Muscle of leg (tissue), 3 donors: ENCODE measurements at regions not wholly inside any gene's neighbourhood (a gene's known extent, or its start where the extent isn't known, plus 50 kb on each side); places are given as distances from the start of the nearest gene placed in this dataset.

Source experiments
- DNase-seq: peaks from one replicate; pipeline ENCODE4 v3.0.0; 2013
- H3K27ac ChIP-seq: one replicate; pipeline ENCODE4 v1.5.1; 2013; ENCODE audit warnings: mild to moderate bottlenecking, low read length, control low read depth
- H3K27me3 ChIP-seq: one replicate; pipeline ENCODE4 v1.6.1; 2013; ENCODE audit warnings: low read length; ENCODE audit not compliant: control insufficient read depth, insufficient read depth
- H3K36me3 ChIP-seq: one replicate; pipeline ENCODE4 v1.6.1; 2013; ENCODE audit warnings: low read length; ENCODE audit not compliant: control insufficient read depth, insufficient read depth
- H3K4me1 ChIP-seq: one replicate; pipeline ENCODE4 v1.6.1; 2013; ENCODE audit warnings: low read length; ENCODE audit not compliant: control insufficient read depth, insufficient read depth
- H3K4me3 ChIP-seq: one replicate; pipeline ENCODE4 v1.5.1; 2013; ENCODE audit warnings: low read length, control low read depth
- H3K9me3 ChIP-seq: replicated peaks from 2 replicates; pipeline ENCODE4 v1.6.1; 2013; ENCODE audit warnings: low read depth, low read length; ENCODE audit not compliant: control insufficient read depth
- WGBS: methylation state at CpG from one replicate; pipeline ENCODE4 v1.1.5; 2013; ENCODE audit warnings: missing lambda C conversion rate; ENCODE audit not compliant: insufficient coverage; 5-methylcytosine and 5-hydroxymethylcytosine counted together

DNA sequence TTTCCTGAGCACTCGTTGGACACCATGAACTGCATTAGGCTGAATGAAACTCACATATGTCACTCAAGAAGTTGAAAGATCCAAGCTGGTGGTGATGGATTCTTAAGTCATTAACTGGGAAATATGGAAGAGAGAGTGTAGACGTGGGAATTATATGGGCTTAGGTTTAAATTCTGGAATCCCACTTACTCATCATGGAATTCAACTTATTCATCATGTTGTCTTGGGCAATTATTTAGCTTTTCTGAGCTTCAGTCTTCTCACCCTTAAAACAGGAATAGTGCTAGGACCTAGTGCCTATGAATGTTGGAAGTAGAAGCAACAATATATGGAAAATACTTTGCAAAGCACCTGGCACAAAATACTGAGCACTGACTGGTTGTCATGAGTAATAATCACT is 292.4 kb upstream of the TBX3 start:
- no peak overlapping the region for H3K4me3 ChIP-seq
- H3K36me3 ChIP-seq = no peaks in the 10 kb centered on the region
- no peaks in the 10 kb centered on the region for H3K27me3 ChIP-seq
- no peak for DNase-seq
- H3K9me3 ChIP-seq = no peaks in the 10 kb centered on the region
- peaks cover 3% of the 10 kb centered on the region for H3K4me1 ChIP-seq
- WGBS = no CpG with 5 or more reads among the region's 2 CpGs
- no peak overlapping the region for H3K27ac ChIP-seq

DNA sequence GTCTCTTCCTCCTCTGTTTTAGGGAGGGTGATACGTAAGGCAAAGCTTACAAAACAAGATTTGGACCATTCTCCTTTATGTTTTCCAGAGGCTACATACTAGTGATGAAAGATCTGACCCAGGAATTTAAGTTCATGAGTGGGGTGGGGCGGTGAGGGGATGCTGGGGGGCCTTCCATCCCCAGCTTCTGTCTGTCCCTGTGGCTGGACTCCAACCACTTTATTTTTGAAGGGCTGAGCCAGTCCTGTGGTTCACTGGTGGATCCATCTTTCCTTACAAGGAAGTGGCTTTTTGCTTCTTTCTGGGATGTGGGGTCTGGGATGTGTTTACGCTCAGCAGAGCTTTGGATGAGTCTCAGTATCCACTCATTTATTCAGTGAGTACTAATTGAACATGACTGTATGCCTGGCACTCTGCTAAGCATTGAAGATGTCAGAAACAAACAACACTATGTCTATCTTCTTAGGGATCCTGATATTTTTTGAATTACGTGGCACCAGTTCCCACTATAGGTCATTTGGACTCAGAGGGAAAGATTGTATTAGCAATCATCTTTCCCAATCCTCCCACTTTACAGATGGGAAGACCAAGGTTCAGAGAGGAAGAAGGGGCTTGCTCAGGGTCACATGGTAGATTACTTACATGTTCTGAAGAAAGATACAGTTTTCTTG is 291.8 kb upstream of the TBX3 start:
- peak overlapping the region; percentile 38 for H3K27ac ChIP-seq
- DNase-seq = peak; percentile 93
- H3K4me1 ChIP-seq = peaks cover 3% of the 10 kb centered on the region
- H3K9me3 ChIP-seq = no peaks in the 10 kb centered on the region
- H3K36me3 ChIP-seq = no peaks in the 10 kb centered on the region
- no peaks in the 10 kb centered on the region for H3K27me3 ChIP-seq
- WGBS = no CpG with 5 or more reads among the region's 4 CpGs
- no peak overlapping the region for H3K4me3 ChIP-seq

DNA sequence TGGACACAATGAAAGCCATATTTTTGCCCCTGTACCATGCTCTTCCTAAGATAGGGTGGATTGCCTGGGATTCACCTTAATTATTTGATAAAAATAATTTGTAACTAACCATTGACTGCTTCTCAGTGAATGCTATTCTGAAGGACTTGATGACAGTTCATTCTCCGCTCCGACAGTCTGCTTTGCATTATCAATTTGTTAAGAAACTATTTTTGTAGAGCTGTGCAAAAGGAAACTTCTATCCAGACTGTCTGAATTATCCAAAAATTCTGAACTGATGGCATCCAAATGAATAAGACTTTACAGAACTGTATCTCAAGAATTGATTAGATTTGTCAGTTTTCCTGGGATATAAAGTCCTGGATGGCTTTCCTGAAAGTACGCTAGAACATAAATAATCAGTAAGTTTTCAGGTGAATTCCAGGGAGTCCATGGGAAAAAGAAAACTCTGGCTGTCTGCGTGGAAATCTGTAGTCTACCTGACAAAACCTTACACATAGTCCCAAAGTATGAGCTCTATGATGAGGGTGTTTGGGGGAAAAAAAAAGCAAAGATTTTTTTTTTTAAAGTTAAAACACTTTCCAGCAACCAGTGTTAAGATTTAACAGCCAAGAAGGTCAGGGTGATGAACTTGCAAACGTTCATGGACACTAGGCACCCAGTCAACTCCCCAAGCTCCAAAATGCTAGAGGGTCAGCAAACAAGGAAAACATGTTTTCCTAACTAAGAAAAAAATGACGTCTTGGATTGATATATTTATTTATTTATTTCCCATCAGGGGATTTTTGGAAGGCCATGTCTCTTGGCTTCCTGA is 291.1 kb upstream of the TBX3 start:
- no peaks in the 10 kb centered on the region for H3K27me3 ChIP-seq
- H3K9me3 ChIP-seq = no peaks in the 10 kb centered on the region
- no CpG with 5 or more reads among the region's 6 CpGs for WGBS
- H3K36me3 ChIP-seq = no peaks in the 10 kb centered on the region
- peak overlapping the region; percentile 77 for H3K27ac ChIP-seq
- H3K4me3 ChIP-seq = no peak overlapping the region
- peaks cover 3% of the 10 kb centered on the region for H3K4me1 ChIP-seq
- peak; percentile 80 for DNase-seq

DNA sequence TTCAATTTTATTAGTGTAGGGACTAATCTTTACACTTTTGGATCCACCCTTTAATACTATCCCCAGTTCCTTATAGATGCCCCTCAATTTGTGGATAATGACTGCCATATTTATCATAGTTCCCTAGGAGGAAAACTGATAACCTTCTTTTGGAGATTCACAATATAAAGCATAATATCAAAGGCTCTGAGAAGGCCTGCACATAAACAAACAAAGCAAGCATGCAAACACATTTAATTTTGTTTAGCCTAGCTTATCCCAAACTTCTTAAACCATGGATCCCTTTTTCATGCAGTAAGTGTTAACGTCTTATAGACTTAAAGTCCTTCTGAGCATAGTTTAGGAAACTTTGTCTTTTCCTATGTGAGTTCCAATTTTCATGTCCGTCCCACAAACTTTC is 290.4 kb upstream of the TBX3 start:
- peaks cover 3% of the 10 kb centered on the region for H3K4me1 ChIP-seq
- H3K27ac ChIP-seq = no peak overlapping the region
- no peak overlapping the region for H3K4me3 ChIP-seq
- WGBS = 40% methylated on average over 2 of the region's 2 CpGs
- no peaks in the 10 kb centered on the region for H3K27me3 ChIP-seq
- H3K9me3 ChIP-seq = no peaks in the 10 kb centered on the region
- peak; percentile 84 for DNase-seq
- no peaks in the 10 kb centered on the region for H3K36me3 ChIP-seq

DNA sequence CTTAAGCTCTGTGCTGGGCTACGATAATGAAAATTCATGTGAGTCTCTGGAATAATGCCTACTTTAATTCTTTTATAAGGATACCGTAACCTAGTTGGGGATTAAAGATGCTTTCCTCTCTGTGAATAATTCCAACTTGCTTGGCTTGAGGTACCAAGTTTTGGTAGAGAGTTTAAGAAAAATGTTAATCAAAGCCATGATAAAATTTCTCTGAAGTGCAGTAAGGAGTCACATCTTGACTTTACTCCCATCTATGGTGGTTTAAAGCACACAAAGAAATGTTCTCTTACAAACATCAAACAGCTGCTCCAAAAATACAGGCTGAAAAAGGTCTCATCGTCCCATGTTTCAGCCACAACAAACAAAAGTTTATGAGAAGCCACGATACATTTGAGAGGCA is 284.8 kb upstream of the TBX3 start:
- Histone ChIP-seq H3K4me3 (no peak overlapping the region), H3K4me1 (peaks cover 2% of the 10 kb centered on the region), H3K9me3 (no peaks in the 10 kb centered on the region), H3K27me3 (no peaks in the 10 kb centered on the region), H3K27ac (no peak overlapping the region), H3K36me3 (no peaks in the 10 kb centered on the region)
- peak; percentile 61 for DNase-seq
- 64% methylated on average over 2 of the region's 4 CpGs for WGBS

DNA sequence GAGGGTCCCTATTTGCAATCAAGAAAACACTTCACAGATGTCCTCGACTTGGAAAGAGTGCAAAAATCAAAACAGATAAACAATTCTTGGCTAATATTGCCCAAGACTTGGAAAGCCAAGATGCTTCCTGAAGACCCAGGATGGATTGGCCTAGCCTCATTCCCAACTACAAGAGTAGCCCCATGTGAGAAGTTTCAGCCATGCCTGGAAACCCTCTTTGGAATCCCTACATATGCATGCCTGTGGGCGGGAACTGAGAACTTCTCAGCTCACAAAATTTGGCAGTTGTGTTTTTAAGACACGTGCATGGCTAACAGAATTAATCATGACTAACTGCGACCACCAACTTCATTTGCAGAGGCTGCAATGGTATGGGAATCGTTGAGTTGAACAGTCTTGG is 283.2 kb upstream of the TBX3 start:
- Histone ChIP-seq H3K36me3 (no peaks in the 10 kb centered on the region), H3K4me3 (no peak overlapping the region), H3K9me3 (peaks cover 2% of the 10 kb centered on the region), H3K4me1 (peaks cover 2% of the 10 kb centered on the region), H3K27me3 (no peaks in the 10 kb centered on the region), H3K27ac (no peak overlapping the region)
- WGBS = 68% methylated on average over 3 of the region's 5 CpGs
- peak; percentile 84 for DNase-seq

DNA sequence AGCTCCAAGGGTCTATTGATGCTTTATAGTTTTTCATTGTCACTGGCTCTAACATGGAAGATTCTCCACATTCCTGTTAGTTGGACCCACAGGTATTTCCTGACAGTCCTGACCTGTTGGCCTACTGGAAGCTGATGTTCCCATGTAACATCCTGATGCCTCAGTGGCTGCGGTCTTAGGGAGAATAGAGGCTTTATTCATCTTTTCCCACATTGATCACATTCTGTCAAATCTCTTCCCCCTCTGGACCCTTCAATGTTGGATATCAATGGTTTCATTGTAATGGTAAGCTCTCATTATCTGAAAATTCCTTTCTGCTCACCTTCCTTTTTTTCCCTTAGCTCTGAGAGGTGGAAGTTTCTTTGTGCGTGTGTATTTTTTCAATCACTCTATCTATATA is 280.9 kb upstream of the TBX3 start:
- Histone ChIP-seq H3K9me3 (peaks cover 2% of the 10 kb centered on the region), H3K4me3 (no peak overlapping the region), H3K4me1 (peaks cover 4% of the 10 kb centered on the region), H3K27me3 (no peaks in the 10 kb centered on the region), H3K36me3 (no peaks in the 10 kb centered on the region), H3K27ac (no peak overlapping the region)
- WGBS = no CpG with 5 or more reads among the region's 2 CpGs
- DNase-seq = no peak

DNA sequence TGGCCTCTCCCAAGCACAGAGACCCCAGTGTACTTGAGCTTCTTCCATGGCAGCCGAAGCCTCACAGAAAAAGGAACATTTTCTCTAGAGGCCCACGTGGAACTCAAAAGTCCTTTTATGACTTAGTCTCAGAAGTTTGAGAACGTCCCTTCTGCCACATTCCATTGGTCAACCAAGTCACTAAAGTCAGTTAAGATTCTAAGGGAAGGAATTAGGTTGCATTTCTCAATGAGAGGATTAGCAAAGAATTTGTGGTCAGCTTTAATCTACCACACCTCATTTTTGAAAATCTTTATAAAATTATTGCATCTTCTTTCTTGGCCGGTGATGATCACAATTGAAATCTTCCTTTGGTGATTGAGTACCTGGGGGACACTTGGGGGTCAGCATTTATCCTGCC is 279.9 kb upstream of the TBX3 start:
- H3K4me3 ChIP-seq = no peak overlapping the region
- WGBS = no CpG with 5 or more reads among the region's 4 CpGs
- no peak overlapping the region for H3K27ac ChIP-seq
- no peak for DNase-seq
- no peaks in the 10 kb centered on the region for H3K36me3 ChIP-seq
- H3K9me3 ChIP-seq = peaks cover 2% of the 10 kb centered on the region
- H3K27me3 ChIP-seq = no peaks in the 10 kb centered on the region
- H3K4me1 ChIP-seq = peaks cover 4% of the 10 kb centered on the region

DNA sequence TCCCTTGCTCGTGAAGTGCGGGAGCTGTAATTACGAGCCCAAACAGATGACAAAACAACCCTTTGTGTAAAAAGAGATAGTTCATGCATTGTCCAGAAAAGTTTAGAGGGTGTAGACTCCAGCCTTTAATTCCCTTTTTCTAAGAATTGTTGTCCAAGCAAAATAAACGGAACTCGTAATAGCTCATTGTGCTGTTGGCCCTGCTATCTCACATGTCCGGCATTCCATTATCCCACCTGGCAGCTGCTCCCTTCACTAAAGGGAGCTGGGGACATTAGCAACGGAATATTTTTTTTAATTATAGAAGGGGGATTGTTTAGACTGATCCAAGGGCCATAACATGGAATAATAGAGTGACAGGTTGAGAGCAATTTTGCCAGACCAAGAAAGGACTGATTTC is 277.5 kb upstream of the TBX3 start:
- no peaks in the 10 kb centered on the region for H3K27me3 ChIP-seq
- DNase-seq = peak; percentile 90
- no peak overlapping the region for H3K4me3 ChIP-seq
- peak overlapping the region; percentile 4 for H3K27ac ChIP-seq
- no peaks in the 10 kb centered on the region for H3K36me3 ChIP-seq
- peaks cover 2% of the 10 kb centered on the region for H3K9me3 ChIP-seq
- WGBS = 17% methylated on average over 2 of the region's 7 CpGs
- peaks cover 2% of the 10 kb centered on the region for H3K4me1 ChIP-seq

DNA sequence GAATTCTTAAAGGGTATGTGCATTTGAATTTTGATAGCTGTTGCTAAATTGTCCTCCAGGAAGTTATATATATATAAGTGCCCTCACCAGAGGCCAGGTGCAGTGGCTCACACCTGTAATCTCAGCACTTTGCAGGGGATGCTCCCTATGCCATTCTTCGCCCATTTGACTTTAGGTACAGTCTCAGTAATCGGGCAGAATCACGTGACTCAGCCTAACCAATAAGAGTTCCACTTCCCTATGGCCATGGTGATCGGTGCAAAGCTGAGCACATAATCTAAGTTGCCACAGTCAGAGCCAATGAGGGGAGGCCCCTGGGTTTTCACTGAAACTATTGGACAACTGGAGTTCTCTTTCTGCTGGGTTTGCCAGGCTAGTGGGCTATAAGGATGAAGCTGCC is 274.6 kb upstream of the TBX3 start:
- no peak for DNase-seq
- Histone ChIP-seq H3K4me1 (peaks cover 2% of the 10 kb centered on the region), H3K9me3 (peaks cover 2% of the 10 kb centered on the region), H3K36me3 (no peaks in the 10 kb centered on the region), H3K27ac (no peak overlapping the region), H3K4me3 (no peak overlapping the region), H3K27me3 (no peaks in the 10 kb centered on the region)
- WGBS = 86% methylated on average over 4 of the region's 4 CpGs
